IMR-90 (cell line): ENCODE measurements at regions not wholly inside any gene's neighbourhood (a gene's known extent, or its start where the extent isn't known, plus 50 kb on each side); places are given as distances from the start of the nearest gene placed in this dataset.

Source experiments
- CTCF ChIP-seq: conservative IDR thresholded peaks from 2 replicates; pipeline ENCODE4 v1.5.1; 2012; ENCODE audit warnings: mild to moderate bottlenecking, low read depth, low read length, improper control_type of control experiment
- POLR2A ChIP-seq: IDR thresholded peaks from 2 replicates; pipeline ENCODE4 v1.6.1; 2012; ENCODE audit warnings: mild to moderate bottlenecking, low read depth, low read length
- SMC3 ChIP-seq: fragments of 150-350 bp; IDR thresholded peaks from 2 replicates; pipeline ENCODE4 v1.6.1; 2016; ENCODE audit warnings: low read depth, mild to moderate bottlenecking, antibody characterized with exemption, low read length, moderate library complexity

DNA sequence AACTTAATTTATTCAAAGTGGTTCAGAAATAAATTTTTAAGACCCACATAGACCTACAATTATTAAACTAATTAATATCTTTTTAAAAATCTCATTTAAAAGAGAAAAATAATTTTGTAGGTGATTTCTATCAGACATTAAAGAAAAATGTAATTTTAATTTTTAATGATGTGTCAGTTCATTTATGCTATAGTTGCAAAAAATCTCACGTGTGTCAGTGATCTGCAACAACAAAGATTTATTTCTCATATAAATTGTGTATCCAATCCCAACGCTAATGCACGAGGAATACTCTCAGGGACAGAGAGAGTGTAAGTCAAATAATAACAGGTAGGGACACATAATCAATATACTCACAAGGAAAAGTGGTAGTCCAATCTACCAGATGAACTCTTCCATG, 456.6 kb upstream of the CCDC54 start:
- TF ChIP-seq CTCF: no peak
- TF ChIP-seq SMC3: no peak
- TF ChIP-seq POLR2A: no peak
